ENCODE measurements at regions not wholly inside any gene's neighbourhood (a gene's known extent, or its start where the extent isn't known, plus 50 kb on each side); places are given as distances from the start of the nearest gene placed in this dataset.

- POLR2A ChIA-PET: no interaction called here
- DNase-seq (no peak), ATAC-seq (no peak)
- Mint-ChIP-seq H3K4me3 (no peak overlapping the region), H3K4me1 (no peaks in the 10 kb centered on the region), H3K36me3 (no peaks in the 10 kb centered on the region), H3K27me3 (no peaks in the 10 kb centered on the region), H3K27ac (no peak overlapping the region), H3K9me3 (peaks cover 0 to 6% (median 2%) of the 10 kb centered on the region in 9 donors)
Observed at GRCh38 chr6:92826633-92827032, 592.7 kb downstream of the EPHA7 start.

- Mint-ChIP-seq H3K4me1 (no peaks in the 10 kb centered on the region), H3K9me3 (peaks cover 0 to 15% (median 6%) of the 10 kb centered on the region in 9 donors), H3K27ac (no peak overlapping the region), H3K27me3 (no peaks in the 10 kb centered on the region), H3K36me3 (no peaks in the 10 kb centered on the region), H3K4me3 (no peak overlapping the region)
- POLR2A ChIA-PET: no interaction called here
- DNase-seq (no peak), ATAC-seq (no peak)
Observed at GRCh38 chr6:92822222-92822621, 597.1 kb downstream of the EPHA7 start.

- Mint-ChIP-seq H3K4me3 (no peak overlapping the region), H3K36me3 (no peaks in the 10 kb centered on the region), H3K9me3 (peaks cover 0 to 26% (median 4%) of the 10 kb centered on the region in 9 donors), H3K4me1 (no peaks in the 10 kb centered on the region), H3K27me3 (no peaks in the 10 kb centered on the region), H3K27ac (no peak overlapping the region)
- ATAC-seq (no peak), DNase-seq (no peak)
- POLR2A ChIA-PET: no interaction called here
Observed at GRCh38 chr6:92820601-92821000, 598.8 kb downstream of the EPHA7 start.

- no peaks in the 10 kb centered on the region for H3K27me3 Mint-ChIP-seq
- POLR2A ChIA-PET: no interaction called here
- H3K4me3 Mint-ChIP-seq: no peak overlapping the region
- H3K9me3 Mint-ChIP-seq: peaks cover 0 to 8% (median 0%) of the 10 kb centered on the region in 9 donors
- no peak for DNase-seq
- H3K4me1 Mint-ChIP-seq: no peaks in the 10 kb centered on the region
- H3K36me3 Mint-ChIP-seq: no peaks in the 10 kb centered on the region
- no peak overlapping the region for H3K27ac Mint-ChIP-seq
- no peak for ATAC-seq
Observed at GRCh38 chr6:92810913-92811312, 608.4 kb downstream of the EPHA7 start.

- Mint-ChIP-seq H3K9me3 (peaks cover 0 to 10% (median 2%) of the 10 kb centered on the region in 9 donors), H3K36me3 (no peaks in the 10 kb centered on the region), H3K27me3 (peaks cover 0 to 3% (median 0%) of the 10 kb centered on the region in 5 donors), H3K4me3 (no peak overlapping the region), H3K27ac (no peak overlapping the region), H3K4me1 (peaks cover 0 to 2% (median 0%) of the 10 kb centered on the region in 4 donors)
- ATAC-seq: no peak
- DNase-seq: no peak
- POLR2A ChIA-PET: no interaction called here
Observed at GRCh38 chr6:92806254-92806653, 613.1 kb downstream of the EPHA7 start.

GRCh38 chr6:92791403-92791802, 628.0 kb downstream of the EPHA7 start:
- Mint-ChIP-seq H3K36me3 (no peaks in the 10 kb centered on the region), H3K27ac (no peak overlapping the region), H3K4me3 (no peak overlapping the region), H3K27me3 (no peaks in the 10 kb centered on the region), H3K4me1 (no peaks in the 10 kb centered on the region), H3K9me3 (peaks cover 0 to 11% (median 3%) of the 10 kb centered on the region in 9 donors)
- no peak for ATAC-seq
- POLR2A ChIA-PET: no interaction called here
- DNase-seq: no peak

GRCh38 chr6:92790381-92790780, 629.0 kb downstream of the EPHA7 start:
- ATAC-seq (no peak), DNase-seq (no peak)
- Mint-ChIP-seq H3K27ac (no peak overlapping the region), H3K4me1 (no peaks in the 10 kb centered on the region), H3K36me3 (no peaks in the 10 kb centered on the region), H3K4me3 (no peak overlapping the region), H3K9me3 (peaks cover 0 to 11% (median 5%) of the 10 kb centered on the region in 9 donors), H3K27me3 (no peaks in the 10 kb centered on the region)
- POLR2A ChIA-PET: no interaction called here

GRCh38 chr6:92784235-92784634, 635.1 kb downstream of the EPHA7 start:
- Mint-ChIP-seq H3K27ac (no peak overlapping the region), H3K27me3 (no peaks in the 10 kb centered on the region), H3K4me3 (no peak overlapping the region), H3K36me3 (no peaks in the 10 kb centered on the region), H3K4me1 (no peaks in the 10 kb centered on the region), H3K9me3 (peaks cover 0 to 14% (median 7%) of the 10 kb centered on the region in 9 donors)
- ATAC-seq: no peak
- POLR2A ChIA-PET: no interaction called here
- no peak for DNase-seq

GRCh38 chr6:92779746-92780145, 639.6 kb downstream of the EPHA7 start:
- POLR2A ChIA-PET: no interaction called here
- H3K9me3 Mint-ChIP-seq: peaks cover 0 to 7% (median 3%) of the 10 kb centered on the region in 9 donors
- ATAC-seq: no peak
- no peak overlapping the region for H3K27ac Mint-ChIP-seq
- H3K27me3 Mint-ChIP-seq: no peaks in the 10 kb centered on the region
- DNase-seq: no peak
- no peak overlapping the region for H3K4me3 Mint-ChIP-seq
- H3K36me3 Mint-ChIP-seq: no peaks in the 10 kb centered on the region
- no peaks in the 10 kb centered on the region for H3K4me1 Mint-ChIP-seq

GRCh38 chr6:92777146-92777740, 642.1 kb downstream of the EPHA7 start:
- POLR2A ChIA-PET: no interaction called here
- no peaks in the 10 kb centered on the region for H3K36me3 Mint-ChIP-seq
- ATAC-seq (no peak), DNase-seq (no peak)
- no peaks in the 10 kb centered on the region for H3K27me3 Mint-ChIP-seq
- H3K4me1 Mint-ChIP-seq: no peaks in the 10 kb centered on the region
- no peak overlapping the region for H3K4me3 Mint-ChIP-seq
- peaks cover 0 to 4% (median 2%) of the 10 kb centered on the region in 9 donors for H3K9me3 Mint-ChIP-seq
- H3K27ac Mint-ChIP-seq: no peak overlapping the region

- H3K36me3 Mint-ChIP-seq: no peaks in the 10 kb centered on the region
- H3K27me3 Mint-ChIP-seq: no peaks in the 10 kb centered on the region
- DNase-seq: no peak
- peaks cover 0 to 5% (median 0%) of the 10 kb centered on the region in 9 donors for H3K9me3 Mint-ChIP-seq
- POLR2A ChIA-PET: no interaction called here
- H3K4me3 Mint-ChIP-seq: no peak overlapping the region
- no peak for ATAC-seq
- no peak overlapping the region for H3K27ac Mint-ChIP-seq
- no peaks in the 10 kb centered on the region for H3K4me1 Mint-ChIP-seq
Observed at GRCh38 chr6:92770540-92770939, 648.8 kb downstream of the EPHA7 start.

- no peak overlapping the region for H3K4me3 Mint-ChIP-seq
- H3K27me3 Mint-ChIP-seq: no peaks in the 10 kb centered on the region
- no peak for ATAC-seq
- no peak for DNase-seq
- POLR2A ChIA-PET: no interaction called here
- no peaks in the 10 kb centered on the region for H3K36me3 Mint-ChIP-seq
- no peaks in the 10 kb centered on the region for H3K4me1 Mint-ChIP-seq
- H3K27ac Mint-ChIP-seq: no peak overlapping the region
- H3K9me3 Mint-ChIP-seq: peaks cover 0 to 5% (median 0%) of the 10 kb centered on the region in 9 donors
Observed at GRCh38 chr6:92767101-92767500, 652.3 kb downstream of the EPHA7 start.

- Mint-ChIP-seq H3K9me3 (peaks cover 0 to 5% (median 0%) of the 10 kb centered on the region in 9 donors), H3K4me3 (no peak overlapping the region), H3K27ac (no peak overlapping the region), H3K4me1 (no peaks in the 10 kb centered on the region), H3K36me3 (no peaks in the 10 kb centered on the region), H3K27me3 (no peaks in the 10 kb centered on the region)
- POLR2A ChIA-PET: no interaction called here
- DNase-seq: no peak
- ATAC-seq: no peak
Observed at GRCh38 chr6:92763680-92764079, 655.7 kb downstream of the EPHA7 start.

GRCh38 chr6:92763274-92763584, 656.1 kb downstream of the EPHA7 start:
- POLR2A ChIA-PET: no interaction called here
- no peak for ATAC-seq
- H3K36me3 Mint-ChIP-seq: no peaks in the 10 kb centered on the region
- peaks cover 0 to 5% (median 0%) of the 10 kb centered on the region in 9 donors for H3K9me3 Mint-ChIP-seq
- no peaks in the 10 kb centered on the region for H3K27me3 Mint-ChIP-seq
- DNase-seq: no peak
- no peaks in the 10 kb centered on the region for H3K4me1 Mint-ChIP-seq
- no peak overlapping the region for H3K27ac Mint-ChIP-seq
- no peak overlapping the region for H3K4me3 Mint-ChIP-seq

All from naive thymus-derived CD8-positive, alpha-beta T cell (primary cell).